ENCODE measurements at regions not wholly inside any gene's neighbourhood (a gene's known extent, or its start where the extent isn't known, plus 50 kb on each side); places are given as distances from the start of the nearest gene placed in this dataset.

DNA sequence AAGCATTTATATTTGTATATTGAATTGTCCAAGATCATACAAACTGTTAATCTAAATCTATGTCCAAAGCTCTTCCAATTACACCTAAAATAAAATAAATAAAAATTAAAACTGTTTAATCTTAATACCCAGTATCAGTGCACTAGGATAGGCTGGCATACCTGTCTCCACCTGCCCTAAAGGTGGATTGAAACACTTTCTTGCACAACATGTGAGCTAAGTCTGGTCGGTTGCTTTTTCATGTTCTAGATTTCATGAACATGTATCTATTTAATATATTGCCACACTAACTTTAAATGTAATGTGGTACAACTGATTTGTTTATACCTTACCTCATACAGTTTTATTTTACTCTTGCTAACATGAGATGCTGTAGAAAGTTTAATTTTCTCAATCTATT, 193.0 kb downstream of the VGLL3 start:
- no peaks in the 10 kb centered on the region for H3K27me3 ChIP-seq (ENCODE audit: insufficient read depth, low read length)
- no peak overlapping the region for H2AFZ ChIP-seq (ENCODE audit: low read length, unreplicated experiment)
- H3K4me3 ChIP-seq (ENCODE audit: low read depth, low read length) = no peak overlapping the region
- no peaks in the 10 kb centered on the region for H3K79me2 ChIP-seq (ENCODE audit: control insufficient read depth, insufficient read depth, low read length, unreplicated experiment)
- peaks cover 21% of the 10 kb centered on the region for H3K4me1 ChIP-seq (ENCODE audit: control insufficient read depth, insufficient read depth, low read length, unreplicated experiment)
- no peak overlapping the region for H3K27ac ChIP-seq (ENCODE audit: low read depth, low read length)
- no peaks in the 10 kb centered on the region for H3K36me3 ChIP-seq (ENCODE audit: insufficient read depth, low read length)

DNA sequence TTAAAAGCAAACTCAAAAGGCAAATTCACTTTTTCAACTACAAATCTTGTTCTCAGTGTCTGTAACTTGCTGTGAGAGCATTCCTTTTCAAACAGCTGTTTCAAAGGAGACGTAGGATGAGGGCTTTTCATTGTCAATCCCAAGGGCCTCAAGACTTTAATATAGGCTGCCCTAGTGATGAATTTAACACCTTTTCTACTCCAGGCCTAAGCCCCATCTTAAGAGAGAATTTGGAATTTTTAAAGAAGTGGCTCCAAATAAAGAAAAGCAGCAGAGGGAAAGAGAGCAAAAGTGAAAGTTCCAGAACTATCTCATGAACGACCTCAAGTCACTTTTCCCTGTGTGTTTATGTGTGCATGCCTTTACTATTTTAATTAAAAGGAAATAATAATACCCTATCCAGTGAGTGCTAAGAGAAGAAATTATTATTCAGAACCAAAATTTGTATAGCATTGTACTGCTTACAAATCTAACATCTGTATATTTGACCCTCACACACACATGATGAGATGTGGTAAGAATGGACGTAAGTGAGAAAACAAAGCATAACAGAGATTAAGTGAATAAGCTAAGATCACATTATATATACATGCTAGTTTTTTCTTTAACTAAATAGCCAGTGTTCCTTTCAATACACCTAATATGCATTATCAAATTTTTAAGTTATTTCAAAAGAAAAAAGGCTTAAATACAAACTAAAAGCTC, 196.4 kb downstream of the VGLL3 start:
- no peaks in the 10 kb centered on the region for H3K79me2 ChIP-seq (ENCODE audit: control insufficient read depth, insufficient read depth, low read length, unreplicated experiment)
- H3K27ac ChIP-seq (ENCODE audit: low read depth, low read length) = peak overlapping the region; percentile 100
- no peaks in the 10 kb centered on the region for H3K27me3 ChIP-seq (ENCODE audit: insufficient read depth, low read length)
- H3K4me3 ChIP-seq (ENCODE audit: low read depth, low read length) = peak overlapping the region; percentile 76
- H3K4me1 ChIP-seq (ENCODE audit: control insufficient read depth, insufficient read depth, low read length, unreplicated experiment) = peaks cover 26% of the 10 kb centered on the region
- no peaks in the 10 kb centered on the region for H3K36me3 ChIP-seq (ENCODE audit: insufficient read depth, low read length)
- peak overlapping the region; percentile 93 for H2AFZ ChIP-seq (ENCODE audit: low read length, unreplicated experiment)

GRCh38 chr3:86793786-86794185, 197.2 kb downstream of the VGLL3 start:
- no peaks in the 10 kb centered on the region for H3K79me2 ChIP-seq (ENCODE audit: control insufficient read depth, insufficient read depth, low read length, unreplicated experiment)
- no peaks in the 10 kb centered on the region for H3K36me3 ChIP-seq (ENCODE audit: insufficient read depth, low read length)

GRCh38 chr3:86792316-86792715, 198.6 kb downstream of the VGLL3 start:
- no peak overlapping the region for H2AFZ ChIP-seq (ENCODE audit: low read length, unreplicated experiment)
- H3K36me3 ChIP-seq (ENCODE audit: insufficient read depth, low read length) = no peaks in the 10 kb centered on the region
- no peaks in the 10 kb centered on the region for H3K79me2 ChIP-seq (ENCODE audit: control insufficient read depth, insufficient read depth, low read length, unreplicated experiment)
- H3K4me3 ChIP-seq (ENCODE audit: low read depth, low read length) = no peak overlapping the region
- H3K27ac ChIP-seq (ENCODE audit: low read depth, low read length) = no peak overlapping the region
- no peaks in the 10 kb centered on the region for H3K27me3 ChIP-seq (ENCODE audit: insufficient read depth, low read length)
- peaks cover 29% of the 10 kb centered on the region for H3K4me1 ChIP-seq (ENCODE audit: control insufficient read depth, insufficient read depth, low read length, unreplicated experiment)

More at GRCh38 chr3:86793786-86794185, 197.2 kb downstream of the VGLL3 start:
- Histone ChIP-seq H3K27ac (ENCODE audit: low read depth, low read length) (peak overlapping the region; percentile 100), H3K4me3 (ENCODE audit: low read depth, low read length) (peak overlapping the region; percentile 76), H3K27me3 (ENCODE audit: insufficient read depth, low read length) (no peaks in the 10 kb centered on the region), H2AFZ (ENCODE audit: low read length, unreplicated experiment) (no peak overlapping the region), H3K4me1 (ENCODE audit: control insufficient read depth, insufficient read depth, low read length, unreplicated experiment) (peaks cover 26% of the 10 kb centered on the region)

- H3K4me1 ChIP-seq (ENCODE audit: control insufficient read depth, insufficient read depth, low read length, unreplicated experiment) = peaks cover 35% of the 10 kb centered on the region
- no peak overlapping the region for H2AFZ ChIP-seq (ENCODE audit: low read length, unreplicated experiment)
- H3K4me3 ChIP-seq (ENCODE audit: low read depth, low read length) = no peak overlapping the region
- no peaks in the 10 kb centered on the region for H3K27me3 ChIP-seq (ENCODE audit: insufficient read depth, low read length)
- no peaks in the 10 kb centered on the region for H3K36me3 ChIP-seq (ENCODE audit: insufficient read depth, low read length)
- no peak overlapping the region for H3K27ac ChIP-seq (ENCODE audit: low read depth, low read length)
- no peaks in the 10 kb centered on the region for H3K79me2 ChIP-seq (ENCODE audit: control insufficient read depth, insufficient read depth, low read length, unreplicated experiment)
These were observed 199.9 kb downstream of the VGLL3 start for GRCh38 chr3:86790884-86791549.

GRCh38 chr3:86788371-86788770, 202.6 kb downstream of the VGLL3 start:
- Histone ChIP-seq H3K27me3 (ENCODE audit: insufficient read depth, low read length) (no peaks in the 10 kb centered on the region), H3K4me3 (ENCODE audit: low read depth, low read length) (no peak overlapping the region), H3K27ac (ENCODE audit: low read depth, low read length) (no peak overlapping the region), H3K79me2 (ENCODE audit: control insufficient read depth, insufficient read depth, low read length, unreplicated experiment) (no peaks in the 10 kb centered on the region), H3K36me3 (ENCODE audit: insufficient read depth, low read length) (no peaks in the 10 kb centered on the region), H3K4me1 (ENCODE audit: control insufficient read depth, insufficient read depth, low read length, unreplicated experiment) (peaks cover 19% of the 10 kb centered on the region), H2AFZ (ENCODE audit: low read length, unreplicated experiment) (no peak overlapping the region)

DNA sequence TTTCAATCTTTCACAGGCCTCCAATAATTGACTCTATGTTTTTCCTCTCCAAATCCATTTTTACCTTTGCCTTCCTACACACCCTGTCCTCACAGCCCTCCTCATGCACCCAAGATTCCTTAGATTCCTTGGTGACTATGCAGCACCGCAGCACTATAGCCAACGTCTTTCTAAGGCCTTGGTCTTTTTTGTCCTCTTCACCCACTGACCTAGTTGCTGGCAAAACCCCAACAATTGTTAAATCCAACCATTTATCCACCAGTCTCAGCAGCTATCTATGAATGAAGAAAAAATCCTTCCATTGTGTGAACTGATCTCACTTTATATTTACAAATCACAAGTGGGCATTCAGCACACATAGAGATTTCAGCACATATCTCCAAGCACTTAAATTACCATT, 203.9 kb downstream of the VGLL3 start:
- H3K27ac ChIP-seq (ENCODE audit: low read depth, low read length) = peak overlapping the region; percentile 26
- no peaks in the 10 kb centered on the region for H3K27me3 ChIP-seq (ENCODE audit: insufficient read depth, low read length)
- peak overlapping the region; percentile 48 for H3K4me3 ChIP-seq (ENCODE audit: low read depth, low read length)
- H3K79me2 ChIP-seq (ENCODE audit: control insufficient read depth, insufficient read depth, low read length, unreplicated experiment) = no peaks in the 10 kb centered on the region
- peak overlapping the region; percentile 77 for H2AFZ ChIP-seq (ENCODE audit: low read length, unreplicated experiment)
- no peaks in the 10 kb centered on the region for H3K36me3 ChIP-seq (ENCODE audit: insufficient read depth, low read length)
- peaks cover 14% of the 10 kb centered on the region for H3K4me1 ChIP-seq (ENCODE audit: control insufficient read depth, insufficient read depth, low read length, unreplicated experiment)

DNA sequence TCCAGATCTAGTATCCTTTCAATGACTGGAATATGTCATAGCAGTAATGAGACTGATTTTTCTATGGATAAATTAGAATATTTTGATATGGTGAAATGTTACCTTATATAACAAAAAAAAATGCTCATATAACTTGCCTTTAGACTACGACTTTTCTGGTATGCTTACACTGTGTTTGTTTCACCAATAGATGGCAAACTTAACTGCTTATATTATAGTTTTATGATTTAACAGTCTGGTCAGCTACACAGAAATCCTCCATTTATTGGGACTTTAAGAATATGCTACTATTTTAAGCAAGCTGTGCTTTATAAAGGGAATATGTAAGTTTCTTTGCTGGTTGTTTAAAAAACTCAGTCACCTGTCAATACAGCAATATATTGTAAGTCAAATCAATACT, 205.6 kb downstream of the VGLL3 start:
- no peaks in the 10 kb centered on the region for H3K79me2 ChIP-seq (ENCODE audit: control insufficient read depth, insufficient read depth, low read length, unreplicated experiment)
- H3K27ac ChIP-seq (ENCODE audit: low read depth, low read length) = no peak overlapping the region
- peak overlapping the region; percentile 48 for H2AFZ ChIP-seq (ENCODE audit: low read length, unreplicated experiment)
- H3K36me3 ChIP-seq (ENCODE audit: insufficient read depth, low read length) = no peaks in the 10 kb centered on the region
- H3K27me3 ChIP-seq (ENCODE audit: insufficient read depth, low read length) = no peaks in the 10 kb centered on the region
- peaks cover 14% of the 10 kb centered on the region for H3K4me1 ChIP-seq (ENCODE audit: control insufficient read depth, insufficient read depth, low read length, unreplicated experiment)
- H3K4me3 ChIP-seq (ENCODE audit: low read depth, low read length) = no peak overlapping the region

GRCh38 chr3:86782866-86783265, 208.1 kb downstream of the VGLL3 start:
- Histone ChIP-seq H3K27me3 (ENCODE audit: insufficient read depth, low read length) (no peaks in the 10 kb centered on the region), H3K4me1 (ENCODE audit: control insufficient read depth, insufficient read depth, low read length, unreplicated experiment) (peaks cover 14% of the 10 kb centered on the region), H3K36me3 (ENCODE audit: insufficient read depth, low read length) (no peaks in the 10 kb centered on the region), H3K4me3 (ENCODE audit: low read depth, low read length) (no peak overlapping the region), H3K79me2 (ENCODE audit: control insufficient read depth, insufficient read depth, low read length, unreplicated experiment) (no peaks in the 10 kb centered on the region), H3K27ac (ENCODE audit: low read depth, low read length) (no peak overlapping the region), H2AFZ (ENCODE audit: low read length, unreplicated experiment) (peak overlapping the region; percentile 26)

DNA sequence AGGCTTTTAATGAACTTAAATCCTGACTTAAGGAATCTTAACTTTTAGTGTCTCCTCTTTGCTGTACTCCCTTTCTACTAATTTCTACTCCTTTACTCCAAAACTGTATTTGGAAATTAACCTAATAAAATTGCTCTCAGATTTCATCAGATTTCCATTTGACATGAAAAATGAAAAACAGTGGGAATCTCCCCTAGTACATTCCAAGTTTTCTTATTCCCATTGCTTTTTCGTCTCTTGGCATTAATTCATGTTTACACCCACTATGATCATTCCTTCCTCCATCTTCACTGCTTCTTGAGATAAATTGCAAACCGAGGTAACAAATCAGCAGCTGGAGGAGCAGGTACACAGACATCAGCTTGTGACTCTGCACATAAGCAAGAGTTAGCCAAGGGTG, 208.7 kb downstream of the VGLL3 start:
- Histone ChIP-seq H3K4me3 (ENCODE audit: low read depth, low read length) (no peak overlapping the region), H3K27me3 (ENCODE audit: insufficient read depth, low read length) (no peaks in the 10 kb centered on the region), H3K4me1 (ENCODE audit: control insufficient read depth, insufficient read depth, low read length, unreplicated experiment) (peaks cover 11% of the 10 kb centered on the region), H3K27ac (ENCODE audit: low read depth, low read length) (no peak overlapping the region), H3K79me2 (ENCODE audit: control insufficient read depth, insufficient read depth, low read length, unreplicated experiment) (no peaks in the 10 kb centered on the region), H2AFZ (ENCODE audit: low read length, unreplicated experiment) (peak overlapping the region; percentile 26), H3K36me3 (ENCODE audit: insufficient read depth, low read length) (no peaks in the 10 kb centered on the region)

- Histone ChIP-seq H3K79me2 (ENCODE audit: control insufficient read depth, insufficient read depth, low read length, unreplicated experiment) (no peaks in the 10 kb centered on the region), H3K27ac (ENCODE audit: low read depth, low read length) (no peak overlapping the region), H3K4me3 (ENCODE audit: low read depth, low read length) (no peak overlapping the region), H3K4me1 (ENCODE audit: control insufficient read depth, insufficient read depth, low read length, unreplicated experiment) (no peaks in the 10 kb centered on the region), H3K36me3 (ENCODE audit: insufficient read depth, low read length) (no peaks in the 10 kb centered on the region), H2AFZ (ENCODE audit: low read length, unreplicated experiment) (no peak overlapping the region), H3K27me3 (ENCODE audit: insufficient read depth, low read length) (no peaks in the 10 kb centered on the region)
These were observed 216.8 kb downstream of the VGLL3 start for GRCh38 chr3:86774082-86774691.
